GM12892 (cell line): ENCODE measurements at regions not wholly inside any gene's neighbourhood (a gene's known extent, or its start where the extent isn't known, plus 50 kb on each side); places are given as distances from the start of the nearest gene placed in this dataset.

Source experiments
- POLR2A ChIP-seq: IDR thresholded peaks from 2 replicates; pipeline ENCODE4 v1.6.1; 2011; ENCODE audit warnings: low read depth, low read length, control low read depth
- POLR2AphosphoS5 ChIP-seq: IDR thresholded peaks from 2 replicates; pipeline ENCODE4 v1.6.1; 2011; ENCODE audit warnings: low read depth, low read length, control low read depth
- TAF1 ChIP-seq: IDR thresholded peaks from 2 replicates; pipeline ENCODE4 v1.6.1; 2011; ENCODE audit warnings: low read depth, mild to moderate bottlenecking, control low read depth, low read length, borderline replicate concordance

- TF ChIP-seq POLR2A = no peak
- no peak for TF ChIP-seq POLR2AphosphoS5
- TF ChIP-seq TAF1 = no peak
These were observed 94.2 kb upstream of the IGFBP3 start for GRCh38 chr7:46015107-46015868.
